Fibroblast of lung (primary cell): ENCODE measurements at regions not wholly inside any gene's neighbourhood (a gene's known extent, or its start where the extent isn't known, plus 50 kb on each side); places are given as distances from the start of the nearest gene placed in this dataset.

Experiments
- DNase-seq, 2 donors: peaks; one replicate each; pipeline versions ENCODE4 v3.0.0 to v3.0.0-alpha.2; 2010; ENCODE audit warnings: low read depth in 2 of 2
- H2AFZ ChIP-seq: 2 replicates; pipeline ENCODE4 v1.5.1; 2012; ENCODE audit warnings: low read length, control low read depth, inconsistent platforms
- H3K27ac ChIP-seq: 2 replicates; pipeline ENCODE4 v1.5.1; 2011; ENCODE audit warnings: low read length, control low read depth; ENCODE audit not compliant: insufficient read depth
- H3K27me3 ChIP-seq: 2 replicates; pipeline ENCODE4 v1.5.1; 2011; ENCODE audit warnings: mild to moderate bottlenecking, low read length; ENCODE audit not compliant: control insufficient read depth, insufficient read depth
- H3K36me3 ChIP-seq: 2 replicates; pipeline ENCODE4 v1.5.1; 2011; ENCODE audit warnings: low read length; ENCODE audit not compliant: control insufficient read depth, insufficient read depth
- H3K4me1 ChIP-seq: 2 replicates; pipeline ENCODE4 v1.5.1; 2011; ENCODE audit warnings: low read length; ENCODE audit not compliant: control insufficient read depth, insufficient read depth; ENCODE audit errors: extremely low read depth
- H3K4me2 ChIP-seq: 2 replicates; pipeline ENCODE4 v1.5.1; 2011; ENCODE audit warnings: low read length, control low read depth; ENCODE audit not compliant: insufficient read depth; ENCODE audit errors: extremely low read depth
- H3K4me3 ChIP-seq, 4 experiments: fragments of 200-600 bp in 1 of 4; sonication (generic) in 1 of 4; replicated peaks in 1 of 4; 2 replicates each; pipeline ENCODE4 v1.5.1; 2011 to 2016; ENCODE audit warnings: low read length in 4 of 4, low read depth in 3 of 4, mild to moderate bottlenecking in 3 of 4, control low read depth in 2 of 4, inconsistent platforms in 1 of 4, mixed read lengths in 1 of 4; ENCODE audit not compliant: insufficient read depth in 1 of 4; ENCODE audit errors: control extremely low read depth in 1 of 4
- H3K79me2 ChIP-seq: 2 replicates; pipeline ENCODE4 v1.5.1; 2012; ENCODE audit warnings: mild to moderate bottlenecking, low read length, inconsistent platforms; ENCODE audit not compliant: control insufficient read depth, insufficient read depth
- H3K9ac ChIP-seq: 2 replicates; pipeline ENCODE4 v1.5.1; 2011; ENCODE audit warnings: mild to moderate bottlenecking, low read length, control low read depth; ENCODE audit not compliant: insufficient read depth
- H3K9me3 ChIP-seq: 2 replicates; pipeline ENCODE4 v1.5.1; 2012; ENCODE audit warnings: low read depth, low read length; ENCODE audit not compliant: control insufficient read depth, insufficient read depth
- H4K20me1 ChIP-seq: 2 replicates; pipeline ENCODE4 v1.5.1; 2011; ENCODE audit warnings: low read length; ENCODE audit not compliant: control insufficient read depth, insufficient read depth; ENCODE audit errors: extremely low read depth
- EZH2 ChIP-seq: IDR thresholded peaks from 2 replicates; pipeline ENCODE4 v1.5.1; 2012; ENCODE audit warnings: low read length, control low read depth, mild to moderate bottlenecking; ENCODE audit errors: missing control alignments
- TF ChIP-seq, protein P1 (sequence below), 2 donors: IDR thresholded peaks in 1 of 2; conservative IDR thresholded peaks in 1 of 2; 1 replicate in 1 of 2; 2 replicates in 1 of 2; pipeline ENCODE4 v1.5.1; 2011 to 2012; ENCODE audit warnings: low read length in 2 of 2, control low read depth in 1 of 2, inconsistent platforms in 1 of 2, low read depth in 1 of 2, mild to moderate bottlenecking in 1 of 2

- Histone ChIP-seq H3K9me3 (no peaks in the 10 kb centered on the region), H3K79me2 (no peaks in the 10 kb centered on the region), H3K4me1 (no peaks in the 10 kb centered on the region), H2AFZ (no peak overlapping the region), H3K36me3 (no peaks in the 10 kb centered on the region), H3K9ac (no peak overlapping the region), H3K4me3 (no peak overlapping the region), H4K20me1 (no peaks in the 10 kb centered on the region), H3K27me3 (no peaks in the 10 kb centered on the region), H3K4me2 (no peak overlapping the region), H3K27ac (no peak overlapping the region)
- no peak for DNase-seq
- no peak for TF ChIP-seq EZH2
- TF ChIP-seq, protein P1, sequence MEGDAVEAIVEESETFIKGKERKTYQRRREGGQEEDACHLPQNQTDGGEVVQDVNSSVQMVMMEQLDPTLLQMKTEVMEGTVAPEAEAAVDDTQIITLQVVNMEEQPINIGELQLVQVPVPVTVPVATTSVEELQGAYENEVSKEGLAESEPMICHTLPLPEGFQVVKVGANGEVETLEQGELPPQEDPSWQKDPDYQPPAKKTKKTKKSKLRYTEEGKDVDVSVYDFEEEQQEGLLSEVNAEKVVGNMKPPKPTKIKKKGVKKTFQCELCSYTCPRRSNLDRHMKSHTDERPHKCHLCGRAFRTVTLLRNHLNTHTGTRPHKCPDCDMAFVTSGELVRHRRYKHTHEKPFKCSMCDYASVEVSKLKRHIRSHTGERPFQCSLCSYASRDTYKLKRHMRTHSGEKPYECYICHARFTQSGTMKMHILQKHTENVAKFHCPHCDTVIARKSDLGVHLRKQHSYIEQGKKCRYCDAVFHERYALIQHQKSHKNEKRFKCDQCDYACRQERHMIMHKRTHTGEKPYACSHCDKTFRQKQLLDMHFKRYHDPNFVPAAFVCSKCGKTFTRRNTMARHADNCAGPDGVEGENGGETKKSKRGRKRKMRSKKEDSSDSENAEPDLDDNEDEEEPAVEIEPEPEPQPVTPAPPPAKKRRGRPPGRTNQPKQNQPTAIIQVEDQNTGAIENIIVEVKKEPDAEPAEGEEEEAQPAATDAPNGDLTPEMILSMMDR (conservative IDR thresholded peaks at IDR 0.05 in 1 of 2, IDR thresholded peaks at IDR 0.05 in 1 of 2; ENCODE audit: low read depth in 1 of 2, low read length in 2 of 2), result no peak
Measured at GRCh38 chr2:7524195-7524594, 607.0 kb downstream of the RNF144A start.

- no peaks in the 10 kb centered on the region for H3K9me3 ChIP-seq
- H3K4me2 ChIP-seq, result no peak overlapping the region
- TF ChIP-seq, protein P1 (conservative IDR thresholded peaks at IDR 0.05 in 1 of 2, IDR thresholded peaks at IDR 0.05 in 1 of 2; ENCODE audit: low read depth in 1 of 2, low read length in 2 of 2), result no peak
- TF ChIP-seq EZH2, result no peak
- H3K36me3 ChIP-seq, result no peaks in the 10 kb centered on the region
- H4K20me1 ChIP-seq, result no peaks in the 10 kb centered on the region
- no peaks in the 10 kb centered on the region for H3K27me3 ChIP-seq
- H2AFZ ChIP-seq, result no peak overlapping the region
- no peak overlapping the region for H3K27ac ChIP-seq
- H3K9ac ChIP-seq, result no peak overlapping the region
- H3K4me1 ChIP-seq, result no peaks in the 10 kb centered on the region
- no peaks in the 10 kb centered on the region for H3K79me2 ChIP-seq
- DNase-seq, result no peak
- H3K4me3 ChIP-seq, result no peak overlapping the region
Measured at GRCh38 chr2:7525746-7526145, 608.5 kb downstream of the RNF144A start.

- Histone ChIP-seq H3K4me2 (no peak overlapping the region), H4K20me1 (no peaks in the 10 kb centered on the region), H3K4me1 (no peaks in the 10 kb centered on the region), H2AFZ (no peak overlapping the region), H3K27me3 (no peaks in the 10 kb centered on the region), H3K4me3 (no peak overlapping the region), H3K9me3 (no peaks in the 10 kb centered on the region), H3K27ac (no peak overlapping the region), H3K79me2 (no peaks in the 10 kb centered on the region), H3K36me3 (no peaks in the 10 kb centered on the region), H3K9ac (no peak overlapping the region)
- DNase-seq, result no peak
- TF ChIP-seq, protein P1 (conservative IDR thresholded peaks at IDR 0.05 in 1 of 2, IDR thresholded peaks at IDR 0.05 in 1 of 2; ENCODE audit: low read depth in 1 of 2, low read length in 2 of 2), result no peak
- TF ChIP-seq EZH2, result no peak
Measured at GRCh38 chr2:7527165-7527722, 610.0 kb downstream of the RNF144A start.
